GM12891 (cell line): ENCODE measurements at regions not wholly inside any gene's neighbourhood (a gene's known extent, or its start where the extent isn't known, plus 50 kb on each side); places are given as distances from the start of the nearest gene placed in this dataset.

Experiments
- PAX5 ChIP-seq: IDR thresholded peaks from 2 replicates; pipeline ENCODE4 v1.6.1; 2011; ENCODE audit warnings: low read length, moderate library complexity, mild to moderate bottlenecking; ENCODE audit not compliant: insufficient read depth, severe bottlenecking
- POLR2A ChIP-seq: IDR thresholded peaks from 2 replicates; pipeline ENCODE4 v1.6.1; 2011; ENCODE audit warnings: low read depth, low read length, control low read depth
- POLR2AphosphoS5 ChIP-seq: IDR thresholded peaks from 2 replicates; pipeline ENCODE4 v1.6.1; 2011; ENCODE audit warnings: low read depth, low read length, control low read depth
- POU2F2 ChIP-seq: IDR thresholded peaks from 2 replicates; pipeline ENCODE4 v1.6.1; 2011; ENCODE audit warnings: low read depth, mild to moderate bottlenecking, control low read depth, low read length, moderate library complexity
- TAF1 ChIP-seq: IDR thresholded peaks from 2 replicates; pipeline ENCODE4 v1.6.1; 2011; ENCODE audit warnings: low read depth, low read length, control low read depth

DNA sequence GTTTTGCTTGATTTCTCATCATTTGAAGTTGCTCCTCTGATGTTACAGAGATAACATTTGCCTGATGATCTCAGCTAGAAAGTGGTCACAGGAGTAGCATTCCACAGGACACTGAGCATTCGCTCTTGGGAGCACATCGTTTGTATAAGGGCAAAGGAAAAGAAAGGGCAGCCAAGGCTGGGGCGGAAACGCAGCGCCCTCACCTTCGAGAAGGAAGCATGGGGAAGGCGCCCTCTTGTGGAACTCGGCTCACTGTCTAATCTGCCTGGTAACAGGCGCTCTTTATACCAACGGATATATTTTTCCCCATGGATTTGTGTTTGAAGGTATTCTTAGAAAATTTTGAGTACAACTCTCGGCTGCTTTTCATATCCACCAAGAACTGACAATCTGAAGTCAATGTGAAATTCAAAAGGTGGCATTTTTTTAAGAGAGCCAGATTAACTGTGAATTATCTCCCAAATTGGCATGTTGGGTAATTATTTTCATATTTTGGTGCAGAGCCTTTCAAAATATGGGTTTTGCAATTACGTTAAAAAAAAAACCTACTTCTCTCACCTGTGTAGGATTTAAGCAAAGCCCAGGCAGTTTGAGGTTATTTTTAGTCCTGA is 172.7 kb downstream of the CAND1 start:
- TF ChIP-seq POLR2AphosphoS5 (no peak), POLR2A (no peak), POU2F2 (no peak; the same call in 1 of the 2 replicates), TAF1 (no peak), PAX5 (no peak)
